ENCODE measurements at regions not wholly inside any gene's neighbourhood (a gene's known extent, or its start where the extent isn't known, plus 50 kb on each side); places are given as distances from the start of the nearest gene placed in this dataset.

GRCh38 chr2:193885419-193885818, 1690.7 kb upstream of the TMEFF2 start:
- TF ChIP-seq ZNF239 (tag by site-specific recombination; IDR thresholded peaks at IDR 0.05) (no peak), ZNF707 (tag by site-specific recombination; IDR thresholded peaks at IDR 0.05) (no peak), MEIS1 (CRISPR knock-in tag; IDR thresholded peaks at IDR 0.05; ENCODE audit: borderline replicate concordance) (no peak), ZNF404 (tag by site-specific recombination; IDR thresholded peaks at IDR 0.05) (no peak), CTCF (tag by site-specific recombination; IDR thresholded peaks at IDR 0.05) (no peak), ZNF510 (tag by site-specific recombination; IDR thresholded peaks at IDR 0.05; ENCODE audit: insufficient replicate concordance) (no peak), ZNF175 (tag by site-specific recombination; IDR thresholded peaks at IDR 0.05) (no peak), ZNF544 (tag by site-specific recombination; IDR thresholded peaks at IDR 0.05) (no peak)
